ENCODE measurements at regions not wholly inside any gene's neighbourhood (a gene's known extent, or its start where the extent isn't known, plus 50 kb on each side); places are given as distances from the start of the nearest gene placed in this dataset.

- TF ChIP-seq EZH2 (IDR thresholded peaks at IDR 0.05; ENCODE audit: borderline replicate concordance, insufficient read depth, low read depth, low read length, poor library complexity, severe bottlenecking) = no peak
- TF ChIP-seq, protein P1, sequence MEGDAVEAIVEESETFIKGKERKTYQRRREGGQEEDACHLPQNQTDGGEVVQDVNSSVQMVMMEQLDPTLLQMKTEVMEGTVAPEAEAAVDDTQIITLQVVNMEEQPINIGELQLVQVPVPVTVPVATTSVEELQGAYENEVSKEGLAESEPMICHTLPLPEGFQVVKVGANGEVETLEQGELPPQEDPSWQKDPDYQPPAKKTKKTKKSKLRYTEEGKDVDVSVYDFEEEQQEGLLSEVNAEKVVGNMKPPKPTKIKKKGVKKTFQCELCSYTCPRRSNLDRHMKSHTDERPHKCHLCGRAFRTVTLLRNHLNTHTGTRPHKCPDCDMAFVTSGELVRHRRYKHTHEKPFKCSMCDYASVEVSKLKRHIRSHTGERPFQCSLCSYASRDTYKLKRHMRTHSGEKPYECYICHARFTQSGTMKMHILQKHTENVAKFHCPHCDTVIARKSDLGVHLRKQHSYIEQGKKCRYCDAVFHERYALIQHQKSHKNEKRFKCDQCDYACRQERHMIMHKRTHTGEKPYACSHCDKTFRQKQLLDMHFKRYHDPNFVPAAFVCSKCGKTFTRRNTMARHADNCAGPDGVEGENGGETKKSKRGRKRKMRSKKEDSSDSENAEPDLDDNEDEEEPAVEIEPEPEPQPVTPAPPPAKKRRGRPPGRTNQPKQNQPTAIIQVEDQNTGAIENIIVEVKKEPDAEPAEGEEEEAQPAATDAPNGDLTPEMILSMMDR (IDR thresholded peaks at IDR 0.05) = no peak
These were observed 76.0 kb upstream of the TOX2 start for GRCh38 chr20:43838703-43839060.
